ENCODE measurements at regions not wholly inside any gene's neighbourhood (a gene's known extent, or its start where the extent isn't known, plus 50 kb on each side); places are given as distances from the start of the nearest gene placed in this dataset.
"Not testable (repeated sequence)": the region's sequence is repeated elsewhere in the genome, so short reads cannot be mapped to it uniquely, and the experiment has no call there.

GRCh38 chr7:35853194-35853593 lies 52.3 kb downstream of the SEPTIN7 start:
- DNase-seq; in situ Hi-C loops (cut with MboI; ENCODE audit: low pct_unique_long_range_greater_than_20kb, low sequenced_read_pairs): not testable (repeated sequence)

- DNase-seq = no peak
- in situ Hi-C loops (cut with MboI; ENCODE audit: low pct_unique_long_range_greater_than_20kb, low sequenced_read_pairs) = no loop called here
These were observed 53.5 kb downstream of the SEPTIN7 start for GRCh38 chr7:35854311-35854710.

GRCh38 chr7:35856175-35856574 lies 55.3 kb downstream of the SEPTIN7 start:
- no peak for DNase-seq
- in situ Hi-C loops (cut with MboI; ENCODE audit: low pct_unique_long_range_greater_than_20kb, low sequenced_read_pairs) = no loop called here

DNA sequence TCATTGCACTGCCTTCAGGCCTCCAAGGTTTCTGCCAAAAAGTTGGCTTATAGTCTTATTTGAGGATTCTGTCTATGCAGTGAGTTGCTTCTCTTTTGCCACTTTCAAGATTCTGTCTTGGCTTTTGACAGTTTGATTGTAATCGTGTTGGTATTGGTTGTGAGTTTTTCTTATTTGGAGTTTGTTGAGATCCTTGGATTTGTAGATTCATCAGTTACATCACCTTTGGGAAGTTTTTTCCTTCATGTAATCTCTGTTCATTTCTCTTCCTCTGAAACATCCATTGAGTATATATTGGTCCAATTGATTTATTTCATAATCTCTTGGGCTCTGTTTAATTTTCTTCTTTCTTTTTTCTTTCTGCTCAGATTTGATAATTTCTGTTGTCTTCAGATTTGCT lies 59.8 kb downstream of the SEPTIN7 start:
- DNase-seq = no peak
- in situ Hi-C loops (cut with MboI; ENCODE audit: low pct_unique_long_range_greater_than_20kb, low sequenced_read_pairs) = no loop called here

GRCh38 chr7:35865287-35865686 lies 64.4 kb downstream of the SEPTIN7 start:
- DNase-seq = no peak
- in situ Hi-C loops (cut with MboI; ENCODE audit: low pct_unique_long_range_greater_than_20kb, low sequenced_read_pairs) = no loop called here

DNA sequence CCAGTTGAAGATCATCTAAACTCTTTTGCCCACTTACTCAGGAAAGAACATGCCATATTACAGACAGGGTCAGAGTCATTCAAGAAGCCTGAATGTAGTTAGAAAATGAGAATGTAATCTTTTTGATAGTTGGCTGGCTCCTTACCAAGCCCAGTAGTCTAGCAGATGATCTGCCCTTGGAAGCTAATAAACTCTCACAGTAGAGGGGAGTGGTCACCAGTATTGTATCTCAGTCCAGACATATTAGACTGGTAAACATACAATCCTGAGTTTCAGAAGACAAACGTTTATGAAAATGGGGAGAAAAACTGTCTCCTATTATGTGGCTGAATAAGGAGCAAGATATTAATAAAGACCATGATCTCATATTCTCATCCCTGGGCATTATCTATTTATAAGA lies 65.3 kb downstream of the SEPTIN7 start:
- DNase-seq = no peak
- in situ Hi-C loops (cut with MboI; ENCODE audit: low pct_unique_long_range_greater_than_20kb, low sequenced_read_pairs) = no loop called here

- peak; percentile 10 for DNase-seq
- in situ Hi-C loops (cut with MboI; ENCODE audit: low pct_unique_long_range_greater_than_20kb, low sequenced_read_pairs) = not testable (repeated sequence)
These were observed 68.3 kb downstream of the SEPTIN7 start for GRCh38 chr7:35869117-35869516.

DNA sequence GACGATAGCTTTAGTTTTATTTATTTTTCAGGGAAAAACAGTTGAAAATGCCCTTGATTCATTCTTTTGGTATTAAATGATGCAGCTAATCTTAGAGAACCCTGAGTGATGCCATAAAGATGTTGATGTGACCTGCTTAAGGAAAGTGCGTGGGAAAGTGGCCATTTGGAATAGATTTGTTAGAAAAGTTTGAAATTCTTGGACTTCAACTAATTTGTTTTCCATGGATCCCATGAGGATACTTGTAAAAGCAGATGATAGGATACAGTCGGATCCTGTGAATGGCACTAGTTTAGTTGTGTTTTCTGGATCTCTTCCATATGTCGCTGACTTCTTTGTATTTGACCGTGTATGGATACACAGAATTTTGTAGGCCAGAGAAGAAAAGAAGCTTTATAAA lies 69.0 kb downstream of the SEPTIN7 start:
- in situ Hi-C loops (cut with MboI; ENCODE audit: low pct_unique_long_range_greater_than_20kb, low sequenced_read_pairs) = no loop called here
- DNase-seq = no peak

GRCh38 chr7:35871856-35872255 lies 71.0 kb downstream of the SEPTIN7 start:
- in situ Hi-C loops (cut with MboI; ENCODE audit: low pct_unique_long_range_greater_than_20kb, low sequenced_read_pairs) = no loop called here
- DNase-seq = no peak

DNA sequence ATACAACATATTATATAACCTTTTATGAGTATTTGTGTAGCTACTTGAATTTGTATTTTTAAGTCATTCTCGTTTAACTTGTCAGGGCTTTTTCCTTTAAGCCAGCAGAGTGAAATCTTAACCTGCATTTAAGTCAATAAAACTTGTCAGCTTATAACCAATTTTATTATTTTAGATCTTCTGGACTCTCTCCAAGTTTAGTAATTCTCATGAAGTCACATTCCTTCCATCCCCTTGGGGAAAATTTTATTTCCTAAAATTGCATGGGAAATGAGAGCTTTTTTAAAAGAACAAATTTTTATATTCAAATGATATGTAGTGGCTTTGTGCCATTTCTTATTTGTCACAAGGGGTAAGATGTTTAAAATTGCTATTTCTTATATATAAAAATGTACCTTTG lies 74.0 kb downstream of the SEPTIN7 start:
- in situ Hi-C loops (cut with MboI; ENCODE audit: low pct_unique_long_range_greater_than_20kb, low sequenced_read_pairs) = no loop called here

DNA sequence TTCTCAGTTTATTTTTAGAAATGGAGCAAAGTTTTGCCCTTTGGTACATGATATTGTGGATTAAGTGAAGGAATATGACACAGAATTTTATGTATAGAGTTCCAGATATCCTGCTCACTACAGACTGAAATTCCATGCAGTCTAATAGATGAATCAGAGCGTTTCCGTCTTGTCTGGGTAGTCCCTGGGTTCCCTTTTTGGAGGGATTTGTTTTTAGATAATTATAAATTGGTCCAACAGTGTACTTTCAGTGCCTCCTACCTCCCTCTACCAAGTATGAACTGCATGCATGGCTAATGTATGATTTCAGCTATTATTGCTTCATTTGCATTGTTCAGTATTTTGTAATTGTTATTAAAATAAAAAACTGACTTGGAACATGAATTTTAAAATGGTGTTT lies 74.4 kb downstream of the SEPTIN7 start:
- in situ Hi-C loops (cut with MboI; ENCODE audit: low pct_unique_long_range_greater_than_20kb, low sequenced_read_pairs) = no loop called here
- DNase-seq = no peak

More for the DNA sequence above, 74.0 kb downstream of the SEPTIN7 start:
- no peak for DNase-seq

- DNase-seq = no peak
- in situ Hi-C loops (cut with MboI; ENCODE audit: low pct_unique_long_range_greater_than_20kb, low sequenced_read_pairs) = no loop called here
These were observed 77.5 kb downstream of the SEPTIN7 start for GRCh38 chr7:35878351-35878750.

DNA sequence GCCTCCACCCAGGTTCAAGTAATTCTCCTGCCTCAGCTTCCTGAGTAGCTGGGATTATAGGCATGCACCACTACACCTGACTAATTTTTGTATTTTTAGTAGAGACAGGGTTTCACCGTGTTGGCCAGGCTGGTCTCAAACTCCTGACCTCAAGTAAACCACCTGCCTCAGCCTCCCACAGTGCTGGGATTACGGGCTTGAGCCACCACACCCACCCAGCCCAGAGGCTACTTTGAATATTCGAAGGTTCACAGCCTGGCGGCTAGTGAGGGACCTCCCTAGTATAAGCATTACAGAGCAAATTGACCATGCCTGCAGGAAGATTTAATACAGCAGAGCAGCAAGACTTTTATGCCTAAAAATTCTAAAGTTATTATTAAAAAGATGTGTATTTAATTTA lies 86.6 kb downstream of the SEPTIN7 start:
- in situ Hi-C loops (cut with MboI; ENCODE audit: low pct_unique_long_range_greater_than_20kb, low sequenced_read_pairs); DNase-seq: not testable (repeated sequence)

- no peak for DNase-seq
- in situ Hi-C loops (cut with MboI; ENCODE audit: low pct_unique_long_range_greater_than_20kb, low sequenced_read_pairs) = no loop called here
These were observed 88.1 kb downstream of the SEPTIN7 start for GRCh38 chr7:35889001-35889400.

- in situ Hi-C loops (cut with MboI; ENCODE audit: low pct_unique_long_range_greater_than_20kb, low sequenced_read_pairs) = no loop called here
- no peak for DNase-seq
These were observed 89.0 kb downstream of the SEPTIN7 start for GRCh38 chr7:35889870-35890269.

DNA sequence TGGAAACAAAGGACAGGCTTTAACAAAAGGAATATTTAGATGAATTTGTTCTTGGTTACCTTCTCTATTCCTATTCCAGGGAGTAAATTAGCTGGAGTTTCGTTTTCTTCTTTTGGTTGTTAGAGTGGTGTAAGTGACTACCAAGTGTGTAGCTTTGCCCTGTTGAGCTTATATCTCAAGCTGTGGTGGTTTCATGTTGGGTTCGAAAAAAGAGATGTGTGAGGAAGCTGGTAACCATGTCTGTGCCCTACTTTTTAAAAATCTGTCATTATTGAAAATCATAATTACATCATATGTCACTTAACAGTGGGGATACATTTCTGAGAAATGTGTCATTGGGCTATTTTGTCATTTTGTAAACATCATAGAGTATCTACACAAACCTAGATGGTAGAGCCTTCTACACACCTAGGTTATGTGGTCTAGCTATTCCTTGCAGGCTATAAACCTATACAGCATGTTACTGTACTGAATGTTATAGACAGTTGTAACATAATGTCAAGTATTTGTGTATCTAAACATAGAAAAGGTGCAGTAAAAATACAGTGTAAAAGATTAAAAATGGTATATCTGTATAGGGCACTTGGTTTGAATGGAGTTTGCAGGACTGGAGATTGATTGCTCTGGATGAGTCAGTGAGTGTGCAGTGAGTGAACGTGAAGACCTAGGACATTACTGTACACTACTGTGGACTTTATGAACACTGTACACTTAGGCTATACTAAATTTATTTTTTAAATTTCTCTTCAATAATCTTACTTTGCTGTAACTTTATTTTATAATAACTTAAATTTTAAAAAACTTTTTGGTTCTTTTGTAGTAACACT lies 90.4 kb downstream of the SEPTIN7 start:
- no peak for DNase-seq
- in situ Hi-C loops (cut with MboI; ENCODE audit: low pct_unique_long_range_greater_than_20kb, low sequenced_read_pairs) = no loop called here

- no peak for DNase-seq
- in situ Hi-C loops (cut with MboI; ENCODE audit: low pct_unique_long_range_greater_than_20kb, low sequenced_read_pairs) = no loop called here
These were observed 92.8 kb downstream of the SEPTIN7 start for GRCh38 chr7:35893649-35894048.

DNA sequence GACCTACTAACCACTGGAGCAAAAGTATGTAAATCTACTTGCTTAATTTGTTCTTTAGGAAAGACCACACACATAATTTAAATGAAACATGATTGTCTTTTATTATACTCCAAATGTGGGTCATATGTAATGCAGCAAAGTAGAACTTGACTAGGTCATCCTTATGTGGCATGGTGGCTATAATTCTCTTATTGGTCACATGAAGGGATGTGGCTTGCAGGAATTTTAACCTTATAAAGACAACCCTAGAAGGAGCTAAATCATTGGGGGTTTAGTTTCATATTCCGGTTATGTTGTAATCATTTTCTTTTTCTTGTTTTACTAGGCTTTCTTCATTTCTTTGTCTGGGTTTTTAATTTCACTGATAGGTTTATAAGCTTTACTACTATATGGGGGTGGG lies 93.9 kb downstream of the SEPTIN7 start:
- in situ Hi-C loops (cut with MboI; ENCODE audit: low pct_unique_long_range_greater_than_20kb, low sequenced_read_pairs) = no loop called here
- DNase-seq = no peak

- in situ Hi-C loops (cut with MboI; ENCODE audit: low pct_unique_long_range_greater_than_20kb, low sequenced_read_pairs) = loop anchor here (25.0 kb wide), 1 partner anchor 188 kb away; no protein-coding TSS in a partner anchor
- DNase-seq = no peak
These were observed 99.8 kb downstream of the SEPTIN7 start for GRCh38 chr7:35900651-35901050.

GRCh38 chr7:35905555-35905954 lies 104.7 kb downstream of the SEPTIN7 start:
- in situ Hi-C loops (cut with MboI; ENCODE audit: low pct_unique_long_range_greater_than_20kb, low sequenced_read_pairs) = loop anchor here (25.0 kb wide), 1 partner anchor 193 kb away; no protein-coding TSS in a partner anchor
- DNase-seq = no peak
